ENCODE measurements at regions not wholly inside any gene's neighbourhood (a gene's known extent, or its start where the extent isn't known, plus 50 kb on each side); places are given as distances from the start of the nearest gene placed in this dataset.
"Not testable (repeated sequence)": the region's sequence is repeated elsewhere in the genome, so short reads cannot be mapped to it uniquely, and the experiment has no call there.

DNA sequence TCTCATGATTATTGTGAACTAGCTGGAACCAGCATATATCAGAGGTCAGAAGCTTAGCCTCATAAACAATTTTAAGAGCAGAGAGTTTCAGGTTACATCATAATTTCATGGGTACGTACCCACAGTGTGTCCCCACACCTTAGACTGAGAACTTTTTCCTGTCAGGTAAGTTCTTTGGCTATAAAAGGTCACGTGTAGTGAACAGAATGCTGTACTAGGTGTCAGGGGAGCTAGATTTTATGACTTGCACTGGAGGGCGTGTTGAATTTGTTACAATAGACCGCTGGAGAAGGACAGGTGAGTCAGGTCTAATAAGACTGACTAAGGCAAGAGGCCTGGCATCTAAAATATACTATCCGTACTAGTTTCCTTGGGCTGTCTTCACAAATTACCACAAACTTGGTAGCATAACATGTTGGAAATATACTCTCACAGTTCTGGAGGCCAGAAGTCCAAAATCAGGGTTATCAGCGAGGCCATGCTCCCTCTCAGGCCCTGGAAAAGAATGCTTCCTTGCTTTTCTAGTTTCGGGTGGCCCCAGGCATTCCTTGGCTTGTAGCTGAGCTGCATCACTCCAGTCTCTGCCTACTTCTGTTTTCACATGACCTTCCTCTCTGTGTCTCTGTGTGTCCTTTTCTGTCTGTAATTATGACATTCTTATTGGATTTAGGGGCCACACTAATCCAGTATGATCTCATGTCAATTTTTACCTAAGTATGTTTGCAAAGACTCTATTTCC, 512.0 kb upstream of the NR3C2 start:
- ATAC-seq (no peak), DNase-seq (no peak)
- Mint-ChIP-seq H3K9me3 (no peaks in the 10 kb centered on the region), H3K36me3 (ENCODE audit: low read depth) (no peaks in the 10 kb centered on the region), H3K27me3 (no peaks in the 10 kb centered on the region), H3K4me1 (no peaks in the 10 kb centered on the region), H3K27ac (no peak overlapping the region), H3K4me3 (no peak overlapping the region)

DNA sequence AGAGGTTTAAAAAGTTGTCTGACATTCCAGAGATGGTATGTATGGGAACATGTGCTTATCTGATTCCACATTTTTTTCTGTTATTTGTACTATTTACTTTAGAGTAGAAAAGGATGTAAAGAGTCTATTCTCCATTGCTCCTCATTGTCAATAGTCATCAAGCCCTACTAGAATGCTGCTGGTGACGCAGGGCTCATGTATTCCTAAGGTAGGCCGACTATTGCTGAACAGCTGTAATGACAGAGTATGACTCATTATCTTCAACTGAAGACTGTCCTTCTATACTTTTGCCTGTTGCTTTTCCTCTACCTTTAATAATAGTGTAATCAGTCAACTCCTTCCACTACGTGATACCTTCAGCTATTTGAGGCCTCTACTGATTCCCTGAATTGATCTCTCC, 509.1 kb upstream of the NR3C2 start:
- Mint-ChIP-seq H3K27ac (no peak overlapping the region), H3K4me1 (no peaks in the 10 kb centered on the region), H3K9me3 (no peaks in the 10 kb centered on the region), H3K27me3 (no peaks in the 10 kb centered on the region), H3K4me3 (no peak overlapping the region), H3K36me3 (ENCODE audit: low read depth) (no peaks in the 10 kb centered on the region)
- no peak for DNase-seq
- no peak for ATAC-seq

DNA sequence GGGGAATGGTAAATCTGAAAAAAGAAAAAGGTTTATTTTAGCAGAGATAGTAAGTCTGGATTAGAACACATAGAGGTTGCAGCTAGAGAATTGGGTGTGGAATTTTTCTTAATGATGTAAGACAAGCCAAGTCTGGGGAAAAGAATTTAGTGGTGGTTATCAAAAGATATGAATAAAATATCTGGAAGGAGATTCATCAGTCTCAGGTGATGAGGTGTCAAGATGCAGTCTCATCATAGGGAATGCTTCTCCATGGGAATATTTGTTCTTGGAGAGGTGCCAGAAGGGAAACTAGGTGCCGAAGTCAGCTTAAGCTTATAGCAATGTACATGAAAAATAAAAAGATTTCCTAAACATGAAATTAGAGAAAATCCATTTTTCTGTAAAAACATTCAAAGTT, 504.1 kb upstream of the NR3C2 start:
- ATAC-seq (no peak), DNase-seq (no peak)
- no peak overlapping the region for H3K27ac Mint-ChIP-seq

DNA sequence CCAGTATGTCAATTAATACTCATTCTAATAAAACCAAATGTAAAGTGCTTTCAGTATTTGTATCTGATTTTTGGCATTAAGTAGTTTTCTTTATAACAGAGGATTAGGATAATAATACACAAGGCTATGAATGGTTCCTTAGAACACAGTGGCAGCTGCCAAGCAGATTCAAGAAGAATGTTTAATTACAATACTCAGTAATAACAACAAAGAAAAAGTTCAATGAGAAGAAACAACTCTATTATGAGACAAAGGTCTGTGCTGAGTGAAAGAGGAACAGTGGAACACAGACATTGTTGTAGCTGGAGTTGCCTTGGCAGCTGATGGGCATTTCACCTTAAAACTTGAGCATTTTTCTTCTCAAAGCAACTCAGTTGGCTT, 502.6 kb upstream of the NR3C2 start:
- ATAC-seq (no peak), DNase-seq (no peak)
- Mint-ChIP-seq H3K27me3 (no peaks in the 10 kb centered on the region), H3K4me3 (no peak overlapping the region), H3K9me3 (peaks cover 21% of the 10 kb centered on the region), H3K27ac (no peak overlapping the region), H3K36me3 (ENCODE audit: low read depth) (no peaks in the 10 kb centered on the region), H3K4me1 (no peaks in the 10 kb centered on the region)

More for the DNA sequence above, 504.1 kb upstream of the NR3C2 start:
- Mint-ChIP-seq H3K9me3 (peaks cover 21% of the 10 kb centered on the region), H3K4me1 (no peaks in the 10 kb centered on the region), H3K27me3 (no peaks in the 10 kb centered on the region), H3K4me3 (no peak overlapping the region), H3K36me3 (ENCODE audit: low read depth) (no peaks in the 10 kb centered on the region)

DNA sequence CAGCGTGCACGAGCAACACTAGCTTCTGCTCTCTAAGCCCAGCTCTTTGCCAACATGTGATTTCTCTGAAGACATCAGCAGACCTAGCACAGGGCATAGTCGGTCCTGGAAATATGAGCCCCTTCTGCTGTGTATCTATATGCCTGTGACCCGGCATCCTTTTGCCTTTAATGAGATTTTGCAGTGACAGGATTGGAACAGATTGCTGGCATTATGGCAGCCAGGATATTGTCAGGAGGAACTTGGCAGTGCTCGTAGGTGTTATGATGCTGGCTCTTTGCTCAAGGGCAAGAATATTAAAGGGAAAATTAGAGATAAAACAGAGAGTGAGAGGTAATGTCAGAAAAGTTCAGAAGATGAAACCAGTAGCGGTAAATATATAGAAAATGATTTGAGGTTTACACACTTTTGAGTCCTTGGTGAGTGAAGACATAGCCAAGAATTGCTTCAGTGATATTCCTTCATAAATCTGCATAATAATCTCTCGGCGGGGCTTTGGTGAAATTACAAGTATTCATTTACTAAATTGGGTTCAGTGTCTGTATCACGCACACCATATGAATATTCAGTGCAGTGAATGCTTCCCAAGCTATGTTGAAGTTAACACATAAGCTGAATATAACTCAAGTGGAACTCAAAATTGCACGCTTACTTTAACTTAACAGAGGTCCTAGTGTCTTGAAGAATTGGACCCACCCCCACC, 502.1 kb upstream of the NR3C2 start:
- Mint-ChIP-seq H3K36me3 (ENCODE audit: low read depth) (no peaks in the 10 kb centered on the region), H3K27ac (no peak overlapping the region), H3K27me3 (no peaks in the 10 kb centered on the region), H3K4me3 (no peak overlapping the region), H3K9me3 (peaks cover 21% of the 10 kb centered on the region), H3K4me1 (no peaks in the 10 kb centered on the region)
- DNase-seq, result no peak
- no peak for ATAC-seq

DNA sequence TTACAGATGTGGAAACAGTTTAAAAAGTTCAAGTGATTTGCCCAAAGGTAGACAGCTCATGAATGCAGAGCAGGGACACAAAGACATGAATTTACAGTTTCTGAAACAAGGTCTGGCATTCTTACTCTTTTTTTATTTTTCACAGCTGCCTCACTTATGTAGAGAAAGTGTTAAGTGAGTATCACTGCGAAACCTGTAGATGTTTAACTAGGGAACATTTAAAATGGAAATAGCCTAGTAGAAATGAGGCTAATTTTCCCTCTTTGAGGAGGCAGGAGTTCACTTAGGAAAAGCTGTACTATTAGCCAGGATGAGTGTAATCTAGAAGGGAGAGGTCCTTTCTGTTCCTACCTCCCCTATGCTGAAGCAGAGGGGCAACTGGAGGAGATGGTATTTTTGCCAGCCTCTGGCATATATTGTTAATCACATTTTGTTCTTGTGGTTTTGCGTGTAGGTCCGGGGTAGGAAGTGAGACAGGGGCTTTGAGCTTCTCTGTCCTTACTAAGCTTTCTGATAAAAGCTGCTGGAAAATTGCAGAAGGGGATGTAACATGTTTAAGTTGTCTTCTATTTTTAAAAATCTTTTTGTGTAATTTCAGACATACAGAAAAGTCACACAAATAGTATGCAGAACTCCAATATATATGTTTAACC, 492.8 kb upstream of the NR3C2 start:
- no peak overlapping the region for H3K27ac Mint-ChIP-seq
- ATAC-seq, result no peak
- H3K9me3 Mint-ChIP-seq, result peaks cover 37% of the 10 kb centered on the region
- H3K36me3 Mint-ChIP-seq (ENCODE audit: low read depth), result no peaks in the 10 kb centered on the region
- H3K4me3 Mint-ChIP-seq, result no peak overlapping the region
- H3K4me1 Mint-ChIP-seq, result no peaks in the 10 kb centered on the region
- H3K27me3 Mint-ChIP-seq, result no peaks in the 10 kb centered on the region
- DNase-seq, result no peak

DNA sequence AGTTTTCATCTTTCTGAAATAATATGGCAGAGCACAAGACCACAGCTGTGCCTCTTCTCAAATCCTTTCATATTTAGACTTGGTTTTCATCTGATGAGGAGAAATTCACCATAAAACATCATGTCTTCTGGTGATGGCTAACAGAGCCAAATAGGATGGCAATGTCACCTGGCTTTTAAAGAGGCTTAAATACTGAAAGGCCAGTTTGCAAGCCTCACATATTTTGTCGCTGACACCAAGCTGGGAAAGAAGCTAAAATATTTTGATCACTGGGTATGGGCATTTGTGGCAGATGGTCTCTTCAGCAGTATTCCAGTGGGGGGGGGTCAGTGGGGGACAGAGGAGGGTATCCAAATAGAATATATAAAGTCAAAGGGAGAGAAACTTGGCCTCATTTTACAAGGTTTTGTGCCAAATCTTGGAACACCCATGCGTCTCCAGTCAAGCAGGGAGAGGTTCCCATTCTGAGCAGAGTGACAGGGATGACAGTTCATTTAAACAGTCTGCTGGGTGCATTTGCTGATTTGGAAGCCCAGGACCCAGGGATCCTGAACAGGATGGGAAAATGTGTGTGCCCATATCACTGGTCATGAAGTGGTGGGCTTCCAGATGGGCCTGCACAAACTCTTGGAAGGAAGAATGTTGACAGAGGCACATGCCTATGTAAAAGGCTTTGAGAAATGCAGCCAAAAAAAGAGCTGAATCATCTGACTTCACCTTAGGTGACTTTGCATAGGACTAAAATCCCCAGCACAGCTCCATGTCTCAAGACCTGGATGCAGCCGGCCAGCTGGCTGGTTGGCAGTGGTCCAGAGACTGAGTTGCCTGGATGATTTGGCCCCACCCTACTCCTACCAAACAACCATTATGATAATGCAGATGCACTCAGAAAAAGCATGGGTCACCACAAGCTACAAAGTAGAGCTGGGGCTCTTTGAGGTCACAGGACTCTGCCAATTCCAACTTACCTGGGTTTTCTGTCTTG, 484.4 kb upstream of the NR3C2 start:
- no peak overlapping the region for H3K4me3 Mint-ChIP-seq
- ATAC-seq (no peak), DNase-seq (no peak)
- H3K4me1 Mint-ChIP-seq, result no peaks in the 10 kb centered on the region
- H3K36me3 Mint-ChIP-seq (ENCODE audit: low read depth), result peaks cover 1% of the 10 kb centered on the region
- no peak overlapping the region for H3K27ac Mint-ChIP-seq
- no peaks in the 10 kb centered on the region for H3K27me3 Mint-ChIP-seq
- H3K9me3 Mint-ChIP-seq, result peaks cover 35% of the 10 kb centered on the region

DNA sequence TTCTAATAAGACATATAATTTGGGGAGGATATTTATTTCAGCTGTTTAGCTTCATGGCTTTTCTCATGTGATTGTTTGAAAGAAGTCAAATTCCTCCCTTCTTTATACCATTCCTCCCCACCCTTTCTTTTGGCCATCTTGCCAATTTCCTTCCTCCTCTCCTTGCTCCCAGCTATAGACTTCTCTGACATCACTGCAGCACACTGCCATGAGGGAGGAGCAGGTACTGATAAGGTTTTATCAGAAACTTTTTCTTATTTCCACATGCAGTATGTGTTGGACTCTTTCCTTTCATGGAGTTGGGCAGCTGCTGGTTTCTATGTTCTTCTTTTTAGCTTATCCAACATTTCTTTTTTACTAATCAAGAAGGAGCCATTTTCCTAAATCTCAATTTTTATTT, 481.7 kb upstream of the NR3C2 start:
- ATAC-seq (no peak), DNase-seq (no peak)
- H3K27ac Mint-ChIP-seq, result no peak overlapping the region
- H3K27me3 Mint-ChIP-seq, result no peaks in the 10 kb centered on the region
- peaks cover 12% of the 10 kb centered on the region for H3K9me3 Mint-ChIP-seq
- no peaks in the 10 kb centered on the region for H3K4me1 Mint-ChIP-seq
- H3K36me3 Mint-ChIP-seq (ENCODE audit: low read depth), result peaks cover 1% of the 10 kb centered on the region
- H3K4me3 Mint-ChIP-seq, result no peak overlapping the region

DNA sequence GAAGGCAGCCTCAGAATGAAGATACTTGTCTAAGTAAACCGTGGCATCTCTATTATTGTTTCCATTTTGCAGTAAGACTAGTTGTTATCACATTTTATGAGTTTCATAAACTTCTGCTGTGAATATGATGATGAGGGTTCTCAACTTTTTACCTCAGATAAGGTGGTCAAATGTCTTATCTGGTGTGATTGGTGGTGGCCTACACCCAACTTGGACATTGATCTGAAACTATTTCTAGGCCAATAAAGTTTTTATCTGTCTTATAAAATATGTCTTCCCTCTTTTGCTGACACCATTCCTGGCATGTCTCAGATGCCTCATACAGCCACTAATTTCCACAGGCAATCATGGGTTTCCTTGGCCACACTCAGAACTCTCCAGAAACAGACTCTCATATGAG, 480.3 kb upstream of the NR3C2 start:
- Mint-ChIP-seq H3K4me3 (no peak overlapping the region), H3K27ac (no peak overlapping the region), H3K4me1 (no peaks in the 10 kb centered on the region), H3K36me3 (ENCODE audit: low read depth) (peaks cover 1% of the 10 kb centered on the region), H3K9me3 (peaks cover 3% of the 10 kb centered on the region), H3K27me3 (no peaks in the 10 kb centered on the region)
- ATAC-seq, result no peak
- no peak for DNase-seq

DNA sequence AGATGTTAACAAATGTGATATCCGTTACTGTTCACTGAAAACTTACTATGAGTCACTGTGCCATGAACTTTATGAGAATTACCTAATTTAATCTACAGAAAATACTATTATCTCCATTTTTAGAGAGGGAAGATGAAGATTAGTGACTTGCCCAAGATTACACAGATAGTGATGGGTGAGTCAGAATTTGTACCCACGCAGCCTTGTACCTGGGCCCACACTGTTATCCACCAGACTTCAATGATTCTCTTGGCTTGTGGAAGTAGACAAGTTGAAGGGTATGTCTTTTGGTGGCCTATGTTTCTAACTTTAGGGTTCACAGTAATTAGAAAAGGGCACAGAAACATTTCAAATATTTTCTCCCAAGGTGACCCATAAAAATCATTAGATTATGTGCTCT, 472.5 kb upstream of the NR3C2 start:
- Mint-ChIP-seq H3K4me1 (no peaks in the 10 kb centered on the region), H3K27ac (no peak overlapping the region)

DNA sequence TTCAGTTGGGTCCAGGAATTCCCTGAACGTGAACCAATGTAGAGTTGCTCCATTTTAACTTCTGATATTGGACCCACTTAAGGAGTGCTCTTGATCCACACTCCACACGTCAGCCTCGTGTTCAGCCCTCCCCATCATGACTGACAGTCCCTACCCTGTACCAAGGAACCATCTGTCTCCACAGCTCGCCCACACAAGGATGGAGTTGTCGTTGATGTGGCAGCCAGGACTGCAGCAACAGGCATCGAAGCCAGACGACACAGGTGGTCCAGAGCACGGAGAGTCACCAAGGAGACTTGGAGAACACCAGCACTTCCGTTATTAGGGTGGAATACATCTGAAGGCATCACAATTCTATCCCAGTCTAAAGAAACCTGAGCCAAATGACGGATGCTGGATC, 472.1 kb upstream of the NR3C2 start:
- peaks cover 4% of the 10 kb centered on the region for H3K9me3 Mint-ChIP-seq
- no peak overlapping the region for H3K4me3 Mint-ChIP-seq
- ATAC-seq (no peak), DNase-seq (no peak)
- no peaks in the 10 kb centered on the region for H3K27me3 Mint-ChIP-seq
- no peak overlapping the region for H3K27ac Mint-ChIP-seq
- no peaks in the 10 kb centered on the region for H3K4me1 Mint-ChIP-seq
- no peaks in the 10 kb centered on the region for H3K36me3 Mint-ChIP-seq (ENCODE audit: low read depth)

More for the DNA sequence above, 472.5 kb upstream of the NR3C2 start:
- Mint-ChIP-seq H3K4me3 (no peak overlapping the region), H3K27me3 (no peaks in the 10 kb centered on the region), H3K36me3 (ENCODE audit: low read depth) (no peaks in the 10 kb centered on the region), H3K9me3 (peaks cover 4% of the 10 kb centered on the region)
- ATAC-seq (no peak), DNase-seq (no peak)

DNA sequence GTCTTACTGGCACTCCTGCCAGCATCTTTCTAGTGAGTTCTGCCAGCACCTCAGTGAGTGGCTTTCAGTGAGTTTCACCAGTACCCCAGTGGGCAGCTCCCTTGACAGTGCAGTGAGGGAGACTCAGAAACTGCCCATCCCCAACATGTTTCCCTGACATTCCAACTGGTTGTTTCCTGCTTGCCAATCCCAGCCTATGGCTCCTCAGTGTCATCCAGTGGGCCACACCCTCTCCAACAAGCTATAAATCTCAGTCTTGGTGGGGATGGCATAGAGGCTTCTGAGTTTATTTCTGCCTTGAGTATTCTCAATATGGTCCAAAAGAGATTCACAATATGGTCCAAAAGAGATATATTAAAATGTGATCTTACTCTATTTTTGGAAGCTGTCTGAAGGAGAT, 461.2 kb upstream of the NR3C2 start:
- DNase-seq (no peak), ATAC-seq (no peak)
- H3K36me3 Mint-ChIP-seq (ENCODE audit: low read depth), result peaks cover 3% of the 10 kb centered on the region
- no peaks in the 10 kb centered on the region for H3K4me1 Mint-ChIP-seq
- H3K27ac Mint-ChIP-seq, result no peak overlapping the region
- H3K9me3 Mint-ChIP-seq, result peaks cover 14% of the 10 kb centered on the region
- H3K4me3 Mint-ChIP-seq, result no peak overlapping the region
- no peaks in the 10 kb centered on the region for H3K27me3 Mint-ChIP-seq

DNA sequence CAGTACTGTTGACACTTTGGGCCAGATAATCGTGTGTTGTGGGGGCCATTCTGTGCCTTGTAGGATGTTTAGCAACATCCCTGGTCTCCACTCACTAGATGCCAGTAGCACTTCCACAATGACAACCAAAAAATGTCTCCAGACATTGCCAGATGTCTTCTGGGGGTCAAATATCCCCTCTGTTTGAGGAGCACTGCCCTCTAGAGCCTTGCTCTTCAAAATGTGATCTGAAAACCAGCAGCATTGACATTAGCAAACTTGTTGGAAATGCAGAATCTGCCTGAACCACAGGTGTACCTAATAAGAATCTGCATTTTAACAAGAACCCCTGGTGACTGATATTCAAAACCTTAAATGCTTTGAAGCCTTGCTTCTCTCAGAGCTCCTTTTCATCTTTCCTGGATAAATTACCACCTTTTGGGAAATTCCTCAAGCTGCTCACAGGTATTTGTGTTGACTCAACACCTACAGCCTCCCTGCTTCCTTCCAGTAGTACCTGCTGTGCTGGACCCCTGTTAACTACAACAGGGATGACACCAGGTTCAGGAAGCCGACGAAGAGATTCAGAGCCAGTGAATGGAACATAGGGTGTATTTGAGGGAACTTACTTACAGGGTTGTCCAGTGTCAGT, 459.0 kb upstream of the NR3C2 start:
- Mint-ChIP-seq H3K4me1 (no peaks in the 10 kb centered on the region), H3K27ac (no peak overlapping the region)
- ATAC-seq, result no peak

DNA sequence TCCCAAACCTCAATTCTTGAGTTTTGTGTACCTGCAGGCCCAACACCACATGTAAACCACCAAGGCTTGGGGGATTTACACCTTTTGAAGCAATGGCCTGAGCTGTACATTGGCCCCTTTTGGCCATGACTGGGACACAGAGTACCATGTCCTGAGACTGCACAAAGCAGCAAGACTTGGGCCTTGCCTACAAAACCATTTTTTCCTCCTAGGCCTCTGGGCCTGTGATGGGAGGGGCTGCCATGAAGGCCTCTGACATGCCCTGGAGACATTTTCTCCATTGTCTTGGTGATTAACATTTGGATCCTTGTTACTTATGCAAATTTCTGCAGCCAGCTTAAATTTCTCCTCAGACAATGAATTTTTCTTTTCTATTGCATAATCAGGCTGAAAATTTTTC, 455.9 kb upstream of the NR3C2 start:
- not testable (repeated sequence) for H3K4me3 Mint-ChIP-seq, H3K27ac Mint-ChIP-seq, ATAC-seq

More for the DNA sequence above, 459.0 kb upstream of the NR3C2 start:
- Mint-ChIP-seq H3K4me3 (no peak overlapping the region), H3K9me3 (peaks cover 29% of the 10 kb centered on the region), H3K36me3 (ENCODE audit: low read depth) (peaks cover 4% of the 10 kb centered on the region), H3K27me3 (no peaks in the 10 kb centered on the region)
- DNase-seq, result no peak

More for the DNA sequence above, 455.9 kb upstream of the NR3C2 start:
- DNase-seq; H3K4me1 Mint-ChIP-seq; H3K36me3 Mint-ChIP-seq (ENCODE audit: low read depth); H3K27me3 Mint-ChIP-seq: not testable (repeated sequence)
- H3K9me3 Mint-ChIP-seq, result peaks cover 29% of the 10 kb centered on the region

Data from activated naive CD8-positive, alpha-beta T cell treated with anti-CD3 and anti-CD28 coated beads, Interleukin-2, amount 50 U/mL, for 24 hours (primary cell).